ENCODE measurements at regions not wholly inside any gene's neighbourhood (a gene's known extent, or its start where the extent isn't known, plus 50 kb on each side); places are given as distances from the start of the nearest gene placed in this dataset.

DNA sequence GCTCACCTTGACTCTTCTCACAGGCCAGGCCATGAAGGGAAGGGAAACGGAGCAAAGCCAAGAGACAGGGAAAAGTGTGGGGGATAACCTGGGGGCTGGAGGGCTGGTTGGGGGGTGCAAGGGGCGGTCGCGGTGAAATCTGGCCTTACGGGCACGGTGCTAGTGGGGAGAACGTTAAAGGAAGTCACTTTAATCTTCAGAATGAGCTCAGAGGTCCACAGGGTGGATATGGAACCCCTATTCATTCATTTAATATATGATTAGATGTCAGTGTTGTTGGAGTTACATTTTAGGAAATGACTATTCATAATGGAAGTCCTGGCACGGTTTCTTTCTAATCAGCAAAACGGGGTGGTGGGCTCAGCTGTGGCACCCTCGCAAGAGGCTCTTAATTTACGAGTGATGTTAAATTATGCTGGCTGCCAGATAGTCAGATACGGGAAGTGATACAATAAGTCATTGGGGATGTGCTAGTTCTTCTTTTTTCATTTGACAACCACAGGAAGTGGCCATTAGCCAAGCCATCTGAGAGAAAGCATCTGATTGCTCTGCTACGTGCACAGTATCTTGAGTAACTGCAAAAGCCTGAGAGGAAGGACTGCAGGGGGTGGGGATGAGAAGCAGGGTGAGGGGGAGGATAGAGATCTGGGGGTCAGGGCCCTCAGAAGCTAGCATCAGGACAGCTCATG is 253.0 kb downstream of the QKI start:
- intact Hi-C loops (cut with DNase I): no loop called here
- no peaks in the 10 kb centered on the region for H3K36me3 ChIP-seq
- no peak overlapping the region for H3K27ac ChIP-seq (replicated peaks in 1 of 4)
- H3K27me3 ChIP-seq: peaks cover 0 to 14% (median 0%) of the 10 kb centered on the region in 4 donors
- H3K4me3 ChIP-seq: no peak overlapping the region
- DNase-seq (ENCODE audit: extremely low spot score): no peak
- TF ChIP-seq EP300 (IDR thresholded peaks at IDR 0.05): no peak
- no peak for TF ChIP-seq POLR2A (IDR thresholded peaks at IDR 0.05; ENCODE audit: low read depth)
- TF ChIP-seq CTCF (IDR thresholded peaks at IDR 0.05): no peak
- TF ChIP-seq POLR2AphosphoS5 (IDR thresholded peaks at IDR 0.05): peak in 1 of 2 donors; percentile 12
- WGBS: 58% methylated on average over 13 of the region's 13 CpGs
- no peaks in the 10 kb centered on the region for H3K9me3 ChIP-seq
- H3K4me1 ChIP-seq: peaks cover 0 to 10% (median 8%) of the 10 kb centered on the region in 4 donors

GRCh38 chr6:163665464-163665863 is 250.9 kb downstream of the QKI start:
- DNase-seq (ENCODE audit: extremely low spot score): no peak
- WGBS: 91% methylated on average over 1 of the region's 1 CpG
- Histone ChIP-seq H3K4me3 (no peak overlapping the region), H3K27ac (replicated peaks in 1 of 4) (no peak overlapping the region), H3K36me3 (no peaks in the 10 kb centered on the region), H3K4me1 (peaks cover 7 to 10% (median 8%) of the 10 kb centered on the region in 4 donors), H3K27me3 (peaks cover 0 to 14% (median 0%) of the 10 kb centered on the region in 4 donors), H3K9me3 (no peaks in the 10 kb centered on the region)
- TF ChIP-seq POLR2A (IDR thresholded peaks at IDR 0.05; ENCODE audit: low read depth) (no peak), POLR2AphosphoS5 (IDR thresholded peaks at IDR 0.05) (no peak), EP300 (IDR thresholded peaks at IDR 0.05) (no peak)
- intact Hi-C loops (cut with DNase I): no loop called here

GRCh38 chr6:163663575-163663974 is 249.1 kb downstream of the QKI start:
- H3K4me1 ChIP-seq: peaks cover 7 to 10% (median 8%) of the 10 kb centered on the region in 4 donors
- DNase-seq (ENCODE audit: extremely low spot score): peak; percentile 19
- H3K36me3 ChIP-seq: no peaks in the 10 kb centered on the region
- TF ChIP-seq CTCF (IDR thresholded peaks at IDR 0.05): no peak
- TF ChIP-seq POLR2AphosphoS5 (IDR thresholded peaks at IDR 0.05): no peak
- TF ChIP-seq EP300 (IDR thresholded peaks at IDR 0.05): no peak
- TF ChIP-seq POLR2A (IDR thresholded peaks at IDR 0.05; ENCODE audit: low read depth): no peak
- 79% methylated on average over 7 of the region's 7 CpGs for WGBS
- H3K27ac ChIP-seq (replicated peaks in 1 of 4): no peak overlapping the region
- intact Hi-C loops (cut with DNase I): no loop called here
- H3K27me3 ChIP-seq: peaks cover 0 to 14% (median 0%) of the 10 kb centered on the region in 4 donors
- no peaks in the 10 kb centered on the region for H3K9me3 ChIP-seq
- H3K4me3 ChIP-seq: no peak overlapping the region

DNA sequence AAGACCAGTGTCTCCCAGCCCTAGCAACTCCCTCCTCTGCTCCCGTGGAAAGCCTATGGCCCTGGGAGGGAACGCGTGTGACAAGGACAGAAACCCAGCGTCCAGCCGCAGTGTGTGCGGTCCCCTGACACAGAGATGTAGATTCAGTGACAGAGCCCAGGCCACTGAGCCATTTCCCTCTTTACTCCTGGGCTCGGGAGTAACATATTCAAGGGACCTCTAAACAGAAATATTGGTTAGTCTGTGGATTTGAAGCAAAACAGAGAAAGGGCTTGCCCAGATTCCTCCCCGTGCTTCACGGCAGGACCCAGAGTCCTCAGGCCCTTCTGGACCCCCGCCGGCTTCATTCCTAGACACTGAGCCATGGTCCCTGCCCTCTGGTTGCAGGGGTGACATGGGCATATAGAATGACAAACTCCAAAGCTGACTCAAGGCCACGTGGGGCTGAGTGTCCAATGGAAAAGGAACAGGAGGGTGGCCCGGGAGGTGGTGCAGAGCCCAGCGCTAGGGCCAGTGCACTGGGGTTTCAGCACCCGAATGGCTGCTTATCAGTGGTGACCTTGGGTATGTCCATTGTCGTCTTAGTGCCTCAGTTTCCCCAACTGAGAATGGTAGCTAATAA is 248.2 kb downstream of the QKI start:
- no peak for TF ChIP-seq CTCF (IDR thresholded peaks at IDR 0.05)
- TF ChIP-seq POLR2AphosphoS5 (IDR thresholded peaks at IDR 0.05): no peak
- TF ChIP-seq EP300 (IDR thresholded peaks at IDR 0.05): no peak
- intact Hi-C loops (cut with DNase I): no loop called here
- 87% methylated on average over 15 of the region's 16 CpGs for WGBS
- Histone ChIP-seq H3K4me1 (peaks cover 5 to 8% (median 6%) of the 10 kb centered on the region in 4 donors), H3K4me3 (no peak overlapping the region), H3K36me3 (no peaks in the 10 kb centered on the region), H3K27ac (replicated peaks in 1 of 4) (no peak overlapping the region), H3K9me3 (no peaks in the 10 kb centered on the region), H3K27me3 (peaks cover 0 to 14% (median 0%) of the 10 kb centered on the region in 4 donors)
- DNase-seq (ENCODE audit: extremely low spot score): no peak

- Histone ChIP-seq H3K4me3 (no peak overlapping the region), H3K9me3 (no peaks in the 10 kb centered on the region), H3K27me3 (peaks cover 0 to 8% (median 0%) of the 10 kb centered on the region in 4 donors), H3K4me1 (peaks cover 0 to 7% (median 0%) of the 10 kb centered on the region in 4 donors), H3K27ac (replicated peaks in 1 of 4) (no peak overlapping the region), H3K36me3 (no peaks in the 10 kb centered on the region)
- WGBS: 33% methylated on average over 1 of the region's 1 CpG
- TF ChIP-seq POLR2A (IDR thresholded peaks at IDR 0.05; ENCODE audit: low read depth) (no peak), EP300 (IDR thresholded peaks at IDR 0.05) (no peak), CTCF (IDR thresholded peaks at IDR 0.05) (no peak), POLR2AphosphoS5 (IDR thresholded peaks at IDR 0.05) (no peak)
- intact Hi-C loops (cut with DNase I): no loop called here
- DNase-seq (ENCODE audit: extremely low spot score): peak; percentile 70
These were observed 246.8 kb downstream of the QKI start for GRCh38 chr6:163661272-163661671.

Data from esophagus muscularis mucosa (tissue), 4 donors.